Neural cell (in vitro differentiated cells): ENCODE measurements at regions not wholly inside any gene's neighbourhood (a gene's known extent, or its start where the extent isn't known, plus 50 kb on each side); places are given as distances from the start of the nearest gene placed in this dataset.

ENCODE experiments used
- EZH2 ChIP-seq: fragments of 200-600, 300-800 bp; shearing (Covaris generic), sonication (generic); IDR thresholded peaks from 2 replicates; pipeline ENCODE4 v1.6.1; 2014; ENCODE audit warnings: antibody characterized with exemption, low read length, borderline replicate concordance, mild to moderate bottlenecking; ENCODE audit not compliant: insufficient read depth, poor library complexity, severe bottlenecking
- POLR2AphosphoS5 ChIP-seq: IDR thresholded peaks from 2 replicates; pipeline ENCODE4 v1.6.1; 2012
- REST ChIP-seq: IDR thresholded peaks from 2 replicates; pipeline ENCODE4 v1.6.1; 2012; ENCODE audit warnings: borderline replicate concordance
- SMC3 ChIP-seq: fragments of 450-650 bp; conservative IDR thresholded peaks from 2 replicates; pipeline ENCODE4 v1.6.1; 2014; ENCODE audit warnings: antibody characterized with exemption, mild to moderate bottlenecking, moderate library complexity; ENCODE audit not compliant: poor library complexity
- TF ChIP-seq, protein P1 (sequence below): fragments of 450-650 bp; IDR thresholded peaks from 2 replicates; pipeline ENCODE4 v1.5.1; 2014; ENCODE audit warnings: antibody characterized with exemption, mild to moderate bottlenecking, moderate library complexity; ENCODE audit not compliant: poor library complexity, severe bottlenecking

DNA sequence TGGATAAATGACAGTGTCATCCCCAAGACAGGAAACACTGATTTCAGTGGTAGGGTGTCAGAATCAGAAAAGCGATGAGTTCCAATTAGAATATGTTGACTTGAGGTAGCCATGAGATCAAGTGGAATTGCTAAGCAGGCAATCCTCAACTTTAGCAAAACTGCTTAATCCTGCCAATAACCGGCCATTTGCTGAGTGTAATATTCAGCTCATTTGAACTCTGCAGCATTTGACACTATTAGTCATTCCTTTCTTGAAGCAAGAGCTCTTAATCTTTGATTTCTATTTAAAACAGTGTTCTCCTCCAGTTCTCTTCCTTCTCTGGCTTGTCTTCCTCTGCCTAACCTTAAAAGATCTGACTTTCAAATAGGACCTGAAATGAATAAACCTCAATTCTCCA is 68.7 kb upstream of the DCLK2 start:
- no peak for TF ChIP-seq REST
- TF ChIP-seq, protein P1, sequence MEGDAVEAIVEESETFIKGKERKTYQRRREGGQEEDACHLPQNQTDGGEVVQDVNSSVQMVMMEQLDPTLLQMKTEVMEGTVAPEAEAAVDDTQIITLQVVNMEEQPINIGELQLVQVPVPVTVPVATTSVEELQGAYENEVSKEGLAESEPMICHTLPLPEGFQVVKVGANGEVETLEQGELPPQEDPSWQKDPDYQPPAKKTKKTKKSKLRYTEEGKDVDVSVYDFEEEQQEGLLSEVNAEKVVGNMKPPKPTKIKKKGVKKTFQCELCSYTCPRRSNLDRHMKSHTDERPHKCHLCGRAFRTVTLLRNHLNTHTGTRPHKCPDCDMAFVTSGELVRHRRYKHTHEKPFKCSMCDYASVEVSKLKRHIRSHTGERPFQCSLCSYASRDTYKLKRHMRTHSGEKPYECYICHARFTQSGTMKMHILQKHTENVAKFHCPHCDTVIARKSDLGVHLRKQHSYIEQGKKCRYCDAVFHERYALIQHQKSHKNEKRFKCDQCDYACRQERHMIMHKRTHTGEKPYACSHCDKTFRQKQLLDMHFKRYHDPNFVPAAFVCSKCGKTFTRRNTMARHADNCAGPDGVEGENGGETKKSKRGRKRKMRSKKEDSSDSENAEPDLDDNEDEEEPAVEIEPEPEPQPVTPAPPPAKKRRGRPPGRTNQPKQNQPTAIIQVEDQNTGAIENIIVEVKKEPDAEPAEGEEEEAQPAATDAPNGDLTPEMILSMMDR: no peak
- TF ChIP-seq EZH2: no peak
- TF ChIP-seq POLR2AphosphoS5: no peak
- no peak for TF ChIP-seq SMC3
